PC-9 (cell line): ENCODE measurements at regions not wholly inside any gene's neighbourhood (a gene's known extent, or its start where the extent isn't known, plus 50 kb on each side); places are given as distances from the start of the nearest gene placed in this dataset.
"Not testable (repeated sequence)": the region's sequence is repeated elsewhere in the genome, so short reads cannot be mapped to it uniquely, and the experiment has no call there.

Experiments used
- EZH2 ChIP-seq: fragments of 200-600 bp; sonication (generic); IDR thresholded peaks from 2 replicates; pipeline ENCODE4 v1.8.0; 2017; ENCODE audit warnings: antibody characterized with exemption, low read depth
- TF ChIP-seq, protein P1 (sequence below): fragments of 200-600 bp; sonication (generic); conservative IDR thresholded peaks from 2 replicates; pipeline ENCODE4 v1.6.1; 2017; ENCODE audit warnings: mixed run types, antibody characterized with exemption, mild to moderate bottlenecking, moderate library complexity

GRCh38 chr2:187637392-187637740 is 83.1 kb upstream of the TFPI start:
- TF ChIP-seq, protein P1, sequence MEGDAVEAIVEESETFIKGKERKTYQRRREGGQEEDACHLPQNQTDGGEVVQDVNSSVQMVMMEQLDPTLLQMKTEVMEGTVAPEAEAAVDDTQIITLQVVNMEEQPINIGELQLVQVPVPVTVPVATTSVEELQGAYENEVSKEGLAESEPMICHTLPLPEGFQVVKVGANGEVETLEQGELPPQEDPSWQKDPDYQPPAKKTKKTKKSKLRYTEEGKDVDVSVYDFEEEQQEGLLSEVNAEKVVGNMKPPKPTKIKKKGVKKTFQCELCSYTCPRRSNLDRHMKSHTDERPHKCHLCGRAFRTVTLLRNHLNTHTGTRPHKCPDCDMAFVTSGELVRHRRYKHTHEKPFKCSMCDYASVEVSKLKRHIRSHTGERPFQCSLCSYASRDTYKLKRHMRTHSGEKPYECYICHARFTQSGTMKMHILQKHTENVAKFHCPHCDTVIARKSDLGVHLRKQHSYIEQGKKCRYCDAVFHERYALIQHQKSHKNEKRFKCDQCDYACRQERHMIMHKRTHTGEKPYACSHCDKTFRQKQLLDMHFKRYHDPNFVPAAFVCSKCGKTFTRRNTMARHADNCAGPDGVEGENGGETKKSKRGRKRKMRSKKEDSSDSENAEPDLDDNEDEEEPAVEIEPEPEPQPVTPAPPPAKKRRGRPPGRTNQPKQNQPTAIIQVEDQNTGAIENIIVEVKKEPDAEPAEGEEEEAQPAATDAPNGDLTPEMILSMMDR: not testable (repeated sequence)
- not testable (repeated sequence) for TF ChIP-seq EZH2
